ENCODE measurements at regions not wholly inside any gene's neighbourhood (a gene's known extent, or its start where the extent isn't known, plus 50 kb on each side); places are given as distances from the start of the nearest gene placed in this dataset.

GRCh38 chr2:224241001-224241400 is 160.9 kb downstream of the FAM124B start:
- TF ChIP-seq CTCF (optimal IDR thresholded peaks at IDR 0.05 in 1 of 3, IDR thresholded peaks at IDR 0.05 in 1 of 3, conservative IDR thresholded peaks at IDR 0.05 in 1 of 3; ENCODE audit: extremely low read depth in 1 of 3, insufficient read depth in 2 of 3, low read length in 3 of 3) (no peak), EZH2 (IDR thresholded peaks at IDR 0.05; ENCODE audit: low read length) (no peak)
